ENCODE measurements at regions not wholly inside any gene's neighbourhood (a gene's known extent, or its start where the extent isn't known, plus 50 kb on each side); places are given as distances from the start of the nearest gene placed in this dataset.

DNA sequence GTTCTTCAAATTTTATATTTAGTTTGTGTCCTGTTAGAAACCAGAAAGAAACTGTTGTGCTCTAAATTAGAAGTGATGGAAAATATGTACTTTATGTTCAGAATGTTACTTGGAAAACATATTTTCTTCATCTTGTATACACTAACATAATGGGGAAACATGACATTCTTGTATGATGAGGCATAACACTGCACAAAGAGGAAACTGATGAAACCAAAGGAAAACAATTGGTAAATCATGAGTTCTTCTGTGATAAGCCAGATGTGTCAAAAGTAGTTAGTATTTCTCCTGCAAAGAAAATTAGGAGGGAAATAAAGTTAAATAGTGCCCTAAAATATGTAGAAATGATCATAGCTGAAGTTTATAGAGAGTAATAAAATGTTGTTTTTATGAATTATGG is 111.1 kb upstream of the FBN2 start:
- TF ChIP-seq, protein P1, sequence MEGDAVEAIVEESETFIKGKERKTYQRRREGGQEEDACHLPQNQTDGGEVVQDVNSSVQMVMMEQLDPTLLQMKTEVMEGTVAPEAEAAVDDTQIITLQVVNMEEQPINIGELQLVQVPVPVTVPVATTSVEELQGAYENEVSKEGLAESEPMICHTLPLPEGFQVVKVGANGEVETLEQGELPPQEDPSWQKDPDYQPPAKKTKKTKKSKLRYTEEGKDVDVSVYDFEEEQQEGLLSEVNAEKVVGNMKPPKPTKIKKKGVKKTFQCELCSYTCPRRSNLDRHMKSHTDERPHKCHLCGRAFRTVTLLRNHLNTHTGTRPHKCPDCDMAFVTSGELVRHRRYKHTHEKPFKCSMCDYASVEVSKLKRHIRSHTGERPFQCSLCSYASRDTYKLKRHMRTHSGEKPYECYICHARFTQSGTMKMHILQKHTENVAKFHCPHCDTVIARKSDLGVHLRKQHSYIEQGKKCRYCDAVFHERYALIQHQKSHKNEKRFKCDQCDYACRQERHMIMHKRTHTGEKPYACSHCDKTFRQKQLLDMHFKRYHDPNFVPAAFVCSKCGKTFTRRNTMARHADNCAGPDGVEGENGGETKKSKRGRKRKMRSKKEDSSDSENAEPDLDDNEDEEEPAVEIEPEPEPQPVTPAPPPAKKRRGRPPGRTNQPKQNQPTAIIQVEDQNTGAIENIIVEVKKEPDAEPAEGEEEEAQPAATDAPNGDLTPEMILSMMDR (IDR thresholded peaks at IDR 0.05 in 4 of 5, conservative IDR thresholded peaks at IDR 0.05 in 1 of 5): no peak
- TF ChIP-seq POLR2A (IDR thresholded peaks at IDR 0.05): no peak

All from gastrocnemius medialis (tissue), 4 donors.